Lower lobe of right lung (tissue), 2 donors: ENCODE measurements at regions not wholly inside any gene's neighbourhood (a gene's known extent, or its start where the extent isn't known, plus 50 kb on each side); places are given as distances from the start of the nearest gene placed in this dataset.

Experiments used
- ATAC-seq, 2 donors: fragments of 200-7000 bp; cut with Tn5 transposase; one replicate each; pipeline ENCODE4 v1.9.1; 2020 to 2022; ENCODE audit warnings: mild to moderate bottlenecking in 2 of 2, moderate library complexity in 2 of 2
- DNase-seq: peaks from one replicate; pipeline ENCODE4 v3.0.0-alpha.2; 2020
- H3K27ac ChIP-seq: fragments of 200-600 bp; one replicate; pipeline ENCODE4 v1.8.0; 2022
- H3K27me3 ChIP-seq: fragments of 200-600 bp; one replicate; pipeline ENCODE4 v1.8.0; 2022; ENCODE audit warnings: low read depth
- H3K36me3 ChIP-seq: fragments of 200-600 bp; one replicate; pipeline ENCODE4 v1.8.0; 2022; ENCODE audit warnings: mild to moderate bottlenecking
- H3K4me1 ChIP-seq: fragments of 200-600 bp; one replicate; pipeline ENCODE4 v1.8.0; 2022
- H3K4me3 ChIP-seq: fragments of 200-600 bp; one replicate; pipeline ENCODE4 v1.8.0; 2022; ENCODE audit warnings: mild to moderate bottlenecking
- H3K9me3 ChIP-seq: fragments of 200-600 bp; one replicate; pipeline ENCODE4 v1.8.0; 2022
- CTCF ChIP-seq: fragments of 200-600 bp; IDR thresholded peaks from one replicate; pipeline ENCODE4 v1.8.0; 2022; ENCODE audit warnings: antibody characterized with exemption, mild to moderate bottlenecking
- intact Hi-C: fragments of 100-400 bp; cut with DNase I; formaldehyde crosslinking; loops from one replicate; pipeline ENCODE4 v1.11.0; 2022
- donor health status: DM: no; HTN: yes; CAD: no; lungs with severe emphysema.

DNA sequence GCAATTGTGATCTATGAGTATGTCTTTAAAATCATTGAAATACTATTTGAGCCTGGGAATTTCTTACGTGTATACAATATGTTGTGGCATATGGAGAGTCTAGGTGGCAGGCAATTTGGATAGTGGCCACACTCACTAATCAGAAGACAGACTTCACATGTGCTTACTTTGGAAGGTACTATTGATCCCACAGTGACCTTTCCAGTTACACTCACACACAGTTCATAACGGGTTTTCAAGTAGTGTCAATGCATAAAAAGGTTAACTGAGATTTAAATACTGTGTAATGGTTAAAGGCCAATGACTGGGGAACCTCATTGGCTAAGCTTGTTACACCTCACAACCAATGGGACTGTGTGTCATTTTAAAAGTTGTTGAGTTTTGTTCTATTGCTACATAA lies 783.2 kb downstream of the RPA4 start:
- no peak for ATAC-seq
- H3K9me3 ChIP-seq: no peaks in the 10 kb centered on the region
- no peak overlapping the region for H3K27ac ChIP-seq
- H3K27me3 ChIP-seq: no peaks in the 10 kb centered on the region
- H3K36me3 ChIP-seq: no peaks in the 10 kb centered on the region
- H3K4me3 ChIP-seq: no peak overlapping the region
- H3K4me1 ChIP-seq: no peaks in the 10 kb centered on the region
- intact Hi-C loops: no loop called here
- DNase-seq: no peak
- TF ChIP-seq CTCF: no peak

- DNase-seq (no peak), ATAC-seq (no peak)
- Histone ChIP-seq H3K27me3 (no peaks in the 10 kb centered on the region), H3K27ac (no peak overlapping the region), H3K36me3 (no peaks in the 10 kb centered on the region), H3K4me1 (no peaks in the 10 kb centered on the region), H3K4me3 (no peak overlapping the region), H3K9me3 (no peaks in the 10 kb centered on the region)
- intact Hi-C loops: no loop called here
- TF ChIP-seq CTCF: no peak
These were observed 784.4 kb downstream of the RPA4 start for GRCh38 chrX:97668126-97668525.

DNA sequence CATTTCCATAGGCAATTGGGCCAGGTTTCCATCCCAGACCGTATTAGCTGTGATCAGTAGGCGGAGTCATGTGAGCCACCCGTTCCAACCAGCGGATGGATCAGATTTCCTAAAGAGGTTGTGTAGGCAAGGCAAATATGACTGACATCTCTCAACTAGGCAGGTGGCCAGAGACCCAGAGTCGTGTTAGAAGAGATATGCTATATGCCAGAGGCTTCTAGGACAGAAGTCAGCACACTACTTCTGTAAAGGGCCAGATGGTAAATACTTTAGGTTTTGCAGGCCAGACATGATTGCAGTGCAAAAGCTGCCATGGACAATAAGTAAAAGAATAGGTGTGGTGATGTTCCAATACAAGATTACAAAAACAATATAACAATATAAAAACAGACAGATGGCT lies 788.4 kb downstream of the RPA4 start:
- Histone ChIP-seq H3K4me1 (no peaks in the 10 kb centered on the region), H3K36me3 (no peaks in the 10 kb centered on the region), H3K27me3 (no peaks in the 10 kb centered on the region), H3K9me3 (no peaks in the 10 kb centered on the region), H3K4me3 (no peak overlapping the region), H3K27ac (no peak overlapping the region)
- TF ChIP-seq CTCF: no peak
- DNase-seq: no peak
- ATAC-seq: no peak
- intact Hi-C loops: no loop called here

DNA sequence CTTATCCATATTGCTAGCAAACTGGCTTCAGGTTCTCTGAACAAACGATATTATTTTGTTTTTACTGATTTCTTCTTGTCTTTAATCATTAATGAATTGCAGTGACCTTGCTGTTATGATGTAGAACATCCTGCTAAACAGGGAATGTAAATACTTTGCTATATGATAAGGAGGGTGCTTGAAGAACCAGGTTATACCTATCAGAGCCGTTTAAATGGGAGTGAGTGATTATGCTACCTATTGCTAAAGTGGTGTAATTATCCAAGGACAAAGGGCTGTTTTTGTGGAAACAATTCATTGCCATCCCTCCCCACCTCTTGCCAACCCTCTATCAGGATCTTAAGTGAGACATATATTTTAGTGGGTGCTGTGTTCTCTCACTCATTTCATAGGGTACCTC lies 788.9 kb downstream of the RPA4 start:
- no peak for TF ChIP-seq CTCF
- Histone ChIP-seq H3K36me3 (no peaks in the 10 kb centered on the region), H3K9me3 (no peaks in the 10 kb centered on the region), H3K4me3 (no peak overlapping the region), H3K27me3 (no peaks in the 10 kb centered on the region), H3K4me1 (no peaks in the 10 kb centered on the region), H3K27ac (no peak overlapping the region)
- no peak for DNase-seq
- intact Hi-C loops: no loop called here
- ATAC-seq: no peak

- no peak for DNase-seq
- TF ChIP-seq CTCF: no peak
- H3K9me3 ChIP-seq: no peaks in the 10 kb centered on the region
- no peaks in the 10 kb centered on the region for H3K4me1 ChIP-seq
- no peak overlapping the region for H3K27ac ChIP-seq
- H3K27me3 ChIP-seq: no peaks in the 10 kb centered on the region
- intact Hi-C loops: no loop called here
- no peak overlapping the region for H3K4me3 ChIP-seq
- no peaks in the 10 kb centered on the region for H3K36me3 ChIP-seq
- no peak for ATAC-seq
These were observed 789.4 kb downstream of the RPA4 start for GRCh38 chrX:97673135-97673534.
